ENCODE measurements at regions not wholly inside any gene's neighbourhood (a gene's known extent, or its start where the extent isn't known, plus 50 kb on each side); places are given as distances from the start of the nearest gene placed in this dataset.

DNA sequence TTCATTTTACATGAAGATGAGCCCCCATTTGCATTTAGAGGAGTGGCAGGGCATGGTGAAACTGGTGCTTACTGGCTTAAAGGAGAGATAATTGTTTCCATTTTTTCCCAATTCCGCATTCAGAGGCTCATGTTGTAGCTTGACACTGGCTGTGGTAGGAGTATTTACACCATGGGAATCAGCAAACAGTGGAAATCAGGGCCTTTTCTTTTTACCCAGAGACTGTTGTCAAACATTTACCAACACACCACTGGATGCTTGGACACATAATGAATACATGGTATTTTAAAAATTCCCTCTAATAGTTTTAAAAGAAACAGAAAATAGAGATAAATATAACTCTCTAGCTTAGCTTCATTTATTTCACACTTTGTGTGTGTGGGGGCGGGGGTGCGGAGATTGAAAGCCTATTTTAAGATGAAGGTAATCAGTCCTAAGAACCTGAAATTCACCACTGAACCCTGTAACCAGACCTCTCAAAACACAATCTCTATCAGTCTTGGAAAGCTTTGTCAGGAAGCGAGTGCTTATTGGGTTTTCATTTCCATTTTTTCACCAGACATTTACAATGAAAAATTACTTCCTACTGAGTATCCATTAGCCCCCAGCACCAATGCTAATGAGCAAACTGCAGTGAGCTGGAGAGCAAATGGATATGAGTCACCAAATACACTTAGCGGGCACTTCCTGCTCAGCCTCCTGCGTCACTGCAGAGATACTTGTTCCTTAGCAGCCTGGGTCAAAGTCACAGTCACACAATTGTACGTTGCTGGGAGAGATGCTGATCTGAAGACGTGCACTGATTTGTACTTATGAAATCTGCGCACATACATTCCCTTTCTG is 532.0 kb downstream of the BCKDHB start:
- Mint-ChIP-seq H3K9me3 (no peaks in the 10 kb centered on the region), H3K27me3 (no peaks in the 10 kb centered on the region), H3K4me3 (no peak overlapping the region), H3K27ac (no peak overlapping the region), H3K36me3 (ENCODE audit: low read depth) (no peaks in the 10 kb centered on the region), H3K4me1 (no peaks in the 10 kb centered on the region)
- POLR2A ChIA-PET: no interaction called here
- CTCF ChIA-PET: no interaction called here
- DNase-seq: no peak

DNA sequence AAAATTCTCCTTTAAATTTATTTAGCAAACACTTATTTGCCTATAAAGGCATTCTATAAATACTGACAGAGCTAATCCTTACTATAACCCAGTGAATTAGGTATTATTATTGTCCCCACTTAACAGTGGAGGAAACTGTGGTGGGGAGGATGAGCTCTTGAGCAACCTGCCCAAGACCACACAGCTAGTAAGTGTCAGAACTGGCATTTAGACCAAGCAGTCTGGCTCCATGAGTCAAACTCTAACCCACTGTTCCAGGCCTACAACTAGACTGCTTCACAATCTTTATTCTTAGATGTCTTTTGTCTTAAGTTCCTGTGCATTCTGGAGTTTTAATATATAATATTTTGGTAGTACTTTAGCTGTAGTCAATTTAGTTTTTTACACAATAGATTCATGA is 530.8 kb downstream of the BCKDHB start:
- Mint-ChIP-seq H3K27me3 (no peaks in the 10 kb centered on the region), H3K27ac (no peak overlapping the region), H3K36me3 (ENCODE audit: low read depth) (no peaks in the 10 kb centered on the region), H3K4me3 (no peak overlapping the region), H3K4me1 (no peaks in the 10 kb centered on the region), H3K9me3 (no peaks in the 10 kb centered on the region)
- no peak for DNase-seq
- CTCF ChIA-PET: no interaction called here
- POLR2A ChIA-PET: no interaction called here

DNA sequence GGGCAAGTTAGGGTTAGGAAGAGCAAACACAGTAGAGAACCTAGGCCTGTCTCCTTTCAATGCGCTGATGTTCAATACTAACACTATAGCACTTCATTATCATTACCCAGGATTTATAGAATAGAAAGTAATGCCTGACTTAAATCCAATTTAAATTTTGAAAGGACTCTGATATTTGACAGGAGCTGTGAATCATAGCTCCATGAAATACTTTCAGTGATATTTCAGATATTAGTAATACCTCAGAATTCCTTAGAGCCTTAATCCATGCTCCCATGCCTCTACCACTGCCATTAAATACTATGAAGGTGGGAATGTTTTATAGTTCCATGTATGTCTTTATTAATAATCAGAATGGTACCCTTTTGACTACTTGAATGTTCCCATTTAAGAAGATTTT is 530.2 kb downstream of the BCKDHB start:
- Mint-ChIP-seq H3K27me3 (no peaks in the 10 kb centered on the region), H3K4me3 (no peak overlapping the region), H3K4me1 (no peaks in the 10 kb centered on the region), H3K27ac (no peak overlapping the region), H3K9me3 (no peaks in the 10 kb centered on the region), H3K36me3 (ENCODE audit: low read depth) (no peaks in the 10 kb centered on the region)
- DNase-seq: no peak
- ChIA-PET POLR2A (no interaction called here), CTCF (no interaction called here)

DNA sequence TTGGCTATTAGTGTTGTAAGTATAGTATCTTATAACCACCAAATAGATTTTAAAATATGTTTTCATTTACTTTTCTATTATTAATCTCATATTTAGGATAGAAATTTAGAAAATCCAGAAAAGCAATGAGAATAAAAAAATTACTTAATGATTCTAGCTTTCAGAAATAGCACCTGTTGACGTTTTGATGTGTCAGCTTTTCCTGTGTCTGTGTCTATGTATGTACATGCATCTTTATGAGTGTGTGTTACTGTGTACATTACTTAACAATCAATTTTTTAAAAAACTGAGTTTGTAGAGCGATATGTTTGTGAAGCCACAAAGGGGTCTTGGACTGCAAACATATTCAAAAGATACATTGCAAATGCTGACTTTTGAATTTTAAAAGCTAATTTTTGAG is 526.9 kb downstream of the BCKDHB start:
- H3K27ac Mint-ChIP-seq: no peak overlapping the region
- H3K4me3 Mint-ChIP-seq: no peak overlapping the region
- CTCF ChIA-PET: no interaction called here
- DNase-seq: no peak
- H3K36me3 Mint-ChIP-seq (ENCODE audit: low read depth): no peaks in the 10 kb centered on the region
- no peaks in the 10 kb centered on the region for H3K27me3 Mint-ChIP-seq
- no peaks in the 10 kb centered on the region for H3K9me3 Mint-ChIP-seq
- no peaks in the 10 kb centered on the region for H3K4me1 Mint-ChIP-seq
- POLR2A ChIA-PET: no interaction called here

DNA sequence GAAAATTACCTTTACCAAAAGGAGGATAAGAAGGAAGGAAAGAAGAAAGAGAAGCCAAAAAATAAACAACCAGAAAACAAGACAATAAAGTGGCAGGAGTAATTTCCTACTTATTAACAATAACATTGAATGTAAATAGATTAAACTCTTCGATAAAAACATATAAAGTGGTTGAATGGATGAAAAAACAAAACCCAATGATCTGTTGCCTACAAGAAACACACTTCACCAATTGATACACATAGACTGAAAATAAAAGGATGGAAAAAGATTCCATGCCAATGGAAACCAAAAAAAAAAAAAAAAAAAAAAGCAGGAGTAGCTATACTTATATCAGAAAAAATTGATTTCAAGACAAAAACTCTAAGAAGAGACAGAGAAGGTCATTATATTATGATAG is 518.9 kb downstream of the BCKDHB start:
- DNase-seq: no peak
- ChIA-PET POLR2A (no interaction called here), CTCF (interaction anchor here (0.6 kb wide), 1 partner anchor 65 kb away, joined by 4 read pairs; no protein-coding TSS in a partner anchor)
- no peaks in the 10 kb centered on the region for H3K27me3 Mint-ChIP-seq
- H3K9me3 Mint-ChIP-seq: peaks cover 6% of the 10 kb centered on the region
- no peak overlapping the region for H3K27ac Mint-ChIP-seq
- H3K4me1 Mint-ChIP-seq: no peaks in the 10 kb centered on the region
- H3K4me3 Mint-ChIP-seq: no peak overlapping the region
- H3K36me3 Mint-ChIP-seq (ENCODE audit: low read depth): no peaks in the 10 kb centered on the region

DNA sequence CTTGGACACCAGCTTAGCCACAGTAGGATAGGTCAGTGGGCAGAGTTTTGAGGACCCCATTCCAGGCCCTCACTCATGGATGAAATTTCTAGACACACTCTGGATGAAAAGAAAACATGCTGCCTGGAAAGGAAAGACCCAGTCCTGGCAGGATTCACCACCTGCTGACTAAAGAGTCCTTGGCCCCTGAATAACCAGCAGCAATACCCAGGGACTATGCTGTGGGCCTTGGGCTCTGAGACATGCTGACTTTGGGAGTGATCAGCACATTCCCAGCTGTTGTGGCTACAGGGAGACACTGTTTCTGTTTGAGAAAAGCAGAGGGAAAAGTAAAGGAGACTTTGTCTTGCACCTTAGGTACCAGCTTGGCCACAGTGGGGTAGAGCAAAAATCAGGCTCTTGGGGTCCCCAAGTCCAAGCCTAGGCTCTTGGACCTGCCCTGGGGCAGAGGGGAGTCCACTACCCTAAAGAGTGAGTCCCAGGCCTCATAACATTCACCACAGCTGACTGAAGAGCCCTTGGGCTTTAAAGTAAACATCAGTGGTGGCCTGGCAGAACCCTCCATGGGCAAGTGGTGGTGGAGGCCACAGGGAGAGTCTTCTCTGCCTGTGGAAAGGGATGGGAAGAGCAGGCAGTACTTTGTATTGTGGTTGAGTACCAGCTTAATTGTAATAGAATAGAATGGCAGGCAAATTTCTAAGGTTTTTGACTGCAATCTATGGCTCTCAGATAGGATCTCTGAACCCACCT is 516.8 kb downstream of the BCKDHB start:
- Mint-ChIP-seq H3K9me3 (peaks cover 10% of the 10 kb centered on the region), H3K4me1 (no peaks in the 10 kb centered on the region), H3K27me3 (no peaks in the 10 kb centered on the region), H3K27ac (no peak overlapping the region), H3K36me3 (ENCODE audit: low read depth) (no peaks in the 10 kb centered on the region), H3K4me3 (no peak overlapping the region)
- DNase-seq: no peak
- POLR2A ChIA-PET: no interaction called here
- CTCF ChIA-PET: no interaction called here

DNA sequence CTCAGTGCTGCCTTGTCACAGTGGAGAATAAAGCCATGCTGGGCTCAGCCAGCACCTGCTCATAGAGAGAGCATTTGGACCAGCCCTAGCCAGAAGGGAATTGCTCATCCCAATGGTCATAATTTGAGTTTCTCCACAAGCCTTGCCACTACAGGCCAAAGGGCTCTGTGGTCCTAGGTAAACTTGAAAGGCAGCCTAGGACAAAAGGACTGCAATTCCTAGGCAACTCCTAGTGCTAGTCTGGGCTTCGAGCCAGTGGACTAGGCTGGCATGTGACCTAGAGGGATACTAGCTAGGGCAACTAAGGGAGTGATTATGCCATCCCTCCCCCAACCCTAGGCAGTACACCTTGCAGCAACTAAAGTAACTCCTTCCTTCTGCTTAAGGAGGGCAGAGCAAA is 516.2 kb downstream of the BCKDHB start:
- Mint-ChIP-seq H3K4me1 (no peaks in the 10 kb centered on the region), H3K27ac (no peak overlapping the region), H3K9me3 (peaks cover 10% of the 10 kb centered on the region), H3K4me3 (no peak overlapping the region), H3K27me3 (no peaks in the 10 kb centered on the region), H3K36me3 (ENCODE audit: low read depth) (no peaks in the 10 kb centered on the region)
- ChIA-PET POLR2A (no interaction called here), CTCF (no interaction called here)
- DNase-seq: no peak

DNA sequence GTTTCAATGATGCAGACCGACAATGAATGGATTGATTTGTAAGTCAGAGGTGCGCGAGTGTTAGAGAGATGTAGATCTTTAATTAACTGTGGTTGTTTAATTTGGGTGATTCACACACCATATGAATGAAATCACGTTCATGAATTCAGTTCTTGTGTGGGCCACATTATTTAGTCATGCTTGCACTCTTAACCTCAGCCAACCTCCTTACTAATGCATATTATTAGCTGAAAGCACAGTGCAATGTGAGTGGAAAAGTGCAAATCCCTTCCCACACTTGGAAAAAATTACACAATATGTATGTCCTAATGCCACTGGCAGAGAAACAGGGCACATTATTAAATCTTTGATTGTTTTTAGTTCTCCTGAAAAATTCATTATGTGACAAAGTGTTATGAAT is 512.5 kb downstream of the BCKDHB start:
- no peaks in the 10 kb centered on the region for H3K4me1 Mint-ChIP-seq

DNA sequence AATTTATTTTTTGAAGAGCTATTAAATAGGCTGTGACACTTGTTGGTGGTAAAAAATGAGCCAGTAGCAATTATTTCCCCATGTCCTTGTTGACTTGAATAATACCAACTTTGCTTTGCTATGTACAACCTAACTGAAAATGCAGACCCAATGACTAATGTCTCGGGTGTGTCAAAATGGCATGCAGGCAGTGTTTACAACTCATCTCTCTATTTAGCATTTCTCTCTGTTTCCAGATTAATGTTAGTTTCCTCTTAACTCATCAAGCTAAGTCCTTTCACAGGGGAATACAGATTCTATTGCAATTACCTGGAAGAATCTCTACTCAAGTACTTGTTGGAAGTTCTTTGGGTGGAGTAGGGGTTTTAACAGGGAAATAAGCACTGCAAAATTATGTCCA is 504.4 kb downstream of the BCKDHB start:
- ChIA-PET CTCF (no interaction called here), POLR2A (no interaction called here)
- H3K4me3 Mint-ChIP-seq: no peak overlapping the region
- peaks cover 3% of the 10 kb centered on the region for H3K9me3 Mint-ChIP-seq
- no peak overlapping the region for H3K27ac Mint-ChIP-seq
- no peaks in the 10 kb centered on the region for H3K36me3 Mint-ChIP-seq (ENCODE audit: low read depth)
- no peaks in the 10 kb centered on the region for H3K4me1 Mint-ChIP-seq
- no peak for DNase-seq
- no peaks in the 10 kb centered on the region for H3K27me3 Mint-ChIP-seq

More for the DNA sequence above, 512.5 kb downstream of the BCKDHB start:
- Mint-ChIP-seq H3K27me3 (no peaks in the 10 kb centered on the region), H3K27ac (no peak overlapping the region), H3K9me3 (peaks cover 11% of the 10 kb centered on the region), H3K4me3 (no peak overlapping the region), H3K36me3 (ENCODE audit: low read depth) (no peaks in the 10 kb centered on the region)
- ChIA-PET POLR2A (no interaction called here), CTCF (no interaction called here)
- DNase-seq: no peak

DNA sequence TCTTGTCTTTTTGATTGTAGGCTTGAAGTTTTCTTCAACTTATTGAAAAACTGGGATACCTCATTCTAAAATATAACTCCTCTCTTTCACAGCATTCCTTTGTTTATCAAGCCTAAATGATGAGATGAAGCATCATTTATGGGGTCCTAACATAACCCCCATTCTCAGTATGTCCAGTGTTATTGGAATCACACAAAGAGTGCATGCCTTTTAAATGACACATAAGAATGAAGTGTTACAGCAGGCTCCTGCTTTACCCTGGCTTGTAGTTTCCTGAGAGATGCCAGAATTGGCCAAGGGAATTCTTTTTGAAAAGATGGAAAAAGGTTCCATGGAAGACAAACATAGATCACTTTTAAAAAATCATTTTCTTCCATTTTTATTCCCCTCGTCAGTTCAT is 502.4 kb downstream of the BCKDHB start:
- no peak for DNase-seq
- H3K4me3 Mint-ChIP-seq: no peak overlapping the region
- no peak overlapping the region for H3K27ac Mint-ChIP-seq
- H3K9me3 Mint-ChIP-seq: no peaks in the 10 kb centered on the region
- no peaks in the 10 kb centered on the region for H3K27me3 Mint-ChIP-seq
- ChIA-PET CTCF (no interaction called here), POLR2A (no interaction called here)
- H3K36me3 Mint-ChIP-seq (ENCODE audit: low read depth): no peaks in the 10 kb centered on the region
- no peaks in the 10 kb centered on the region for H3K4me1 Mint-ChIP-seq

DNA sequence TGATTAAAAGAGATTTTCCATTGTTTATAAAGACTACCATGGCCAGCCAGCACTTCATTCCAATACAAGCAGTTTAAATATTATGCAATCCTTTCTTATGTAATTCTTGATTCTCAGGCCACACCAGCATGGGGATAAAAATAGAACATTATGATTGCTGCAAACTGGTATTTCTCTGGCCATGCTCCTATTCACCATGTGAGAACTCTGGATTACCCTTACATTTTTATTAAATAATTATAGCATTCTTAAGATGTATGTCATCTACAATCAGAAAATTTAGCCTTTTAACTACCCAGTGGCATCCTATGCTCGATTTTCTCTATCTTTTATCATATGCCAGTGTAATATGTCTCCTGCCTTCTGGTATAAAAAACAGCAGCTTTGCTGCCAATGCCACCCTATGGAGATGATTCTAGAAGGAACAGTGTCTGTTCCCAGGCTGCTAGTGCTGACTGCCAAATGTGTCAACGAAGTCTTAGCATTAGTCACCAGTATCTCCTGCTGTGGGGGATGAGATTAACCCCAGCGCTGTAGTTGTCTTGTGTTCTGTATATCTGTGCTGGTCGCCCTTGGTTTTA is 501.4 kb downstream of the BCKDHB start:
- Mint-ChIP-seq H3K27ac (no peak overlapping the region), H3K36me3 (ENCODE audit: low read depth) (no peaks in the 10 kb centered on the region), H3K4me1 (no peaks in the 10 kb centered on the region), H3K27me3 (peaks cover 1% of the 10 kb centered on the region), H3K4me3 (no peak overlapping the region), H3K9me3 (no peaks in the 10 kb centered on the region)
- CTCF ChIA-PET: no interaction called here
- POLR2A ChIA-PET: no interaction called here
- DNase-seq: no peak

DNA sequence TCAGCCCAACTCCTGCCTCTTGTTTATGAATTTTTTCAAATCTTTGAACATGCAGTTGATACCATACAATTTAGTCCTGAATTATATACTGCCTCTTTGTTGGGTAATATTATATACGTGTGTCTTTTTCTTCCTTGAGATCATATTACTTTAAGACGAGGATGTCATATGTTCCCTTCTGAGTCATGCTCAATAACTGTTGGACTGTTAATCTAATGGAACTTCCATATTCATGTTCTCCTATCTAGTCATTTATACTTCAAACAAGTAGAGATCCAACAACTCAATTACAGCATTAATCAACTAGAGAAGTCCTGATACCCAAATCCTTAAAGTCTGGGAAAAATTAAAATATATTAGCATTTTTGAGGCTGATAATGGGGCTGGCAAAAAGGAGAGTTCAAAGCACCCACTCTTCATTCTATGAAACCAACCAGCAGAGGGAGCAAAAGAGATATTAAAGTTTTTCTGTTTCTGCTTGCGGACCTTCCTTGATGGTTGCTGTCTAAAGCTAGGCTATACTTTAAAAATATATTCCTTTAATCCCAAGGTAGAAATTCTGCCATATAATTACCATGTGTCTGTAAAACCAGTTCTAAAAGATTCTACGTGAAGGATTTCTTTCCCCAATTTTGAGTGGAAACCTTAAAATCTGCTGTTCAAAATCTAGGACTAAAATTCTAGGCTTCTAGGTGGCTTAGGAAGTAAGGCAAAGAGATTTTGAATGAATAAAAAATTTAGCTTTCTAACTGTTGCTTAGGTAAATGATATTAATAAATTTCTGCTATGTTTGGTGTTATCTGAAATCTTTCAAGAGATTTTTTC is 498.9 kb downstream of the BCKDHB start:
- H3K9me3 Mint-ChIP-seq: no peaks in the 10 kb centered on the region
- H3K36me3 Mint-ChIP-seq (ENCODE audit: low read depth): no peaks in the 10 kb centered on the region
- no peak for DNase-seq
- H3K27ac Mint-ChIP-seq: no peak overlapping the region
- ChIA-PET CTCF (interaction anchor here (0.7 to 1.1 kb wide), 2 partner anchors 18 to 1148 kb away, joined by 3 read pairs; no protein-coding TSS in a partner anchor), POLR2A (no interaction called here)
- H3K4me3 Mint-ChIP-seq: no peak overlapping the region
- H3K4me1 Mint-ChIP-seq: no peaks in the 10 kb centered on the region
- peaks cover 1% of the 10 kb centered on the region for H3K27me3 Mint-ChIP-seq

DNA sequence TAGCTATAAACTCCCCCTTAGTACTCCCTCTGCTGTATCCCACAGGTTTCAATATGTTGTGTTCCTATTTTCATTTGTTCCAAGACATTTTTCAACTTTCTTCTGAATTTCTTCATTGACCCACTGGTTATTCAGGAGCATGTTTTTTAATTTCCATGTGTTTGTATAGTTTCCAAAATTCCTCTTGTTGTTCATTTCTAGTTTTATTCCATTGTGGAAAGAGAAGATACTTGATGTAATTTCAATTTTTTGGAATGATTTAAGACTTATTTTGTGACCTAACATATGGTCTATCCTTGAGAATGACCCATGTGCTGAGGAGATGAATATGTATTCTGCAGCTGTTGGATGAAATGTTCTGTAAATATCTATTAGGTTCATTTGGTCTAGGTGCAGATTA is 497.2 kb downstream of the BCKDHB start:
- Mint-ChIP-seq H3K27ac (no peak overlapping the region), H3K36me3 (ENCODE audit: low read depth) (no peaks in the 10 kb centered on the region), H3K4me1 (no peaks in the 10 kb centered on the region), H3K27me3 (peaks cover 1% of the 10 kb centered on the region), H3K4me3 (no peak overlapping the region), H3K9me3 (no peaks in the 10 kb centered on the region)
- ChIA-PET CTCF (no interaction called here), POLR2A (no interaction called here)
- DNase-seq: no peak

Measured in activated CD4-positive, alpha-beta memory T cell treated with anti-CD3 and anti-CD28 coated beads, Interleukin-2, amount 10 ng/mL, durations not matched to agents 7 days and 5 days (primary cell).